ENCODE measurements at regions not wholly inside any gene's neighbourhood (a gene's known extent, or its start where the extent isn't known, plus 50 kb on each side); places are given as distances from the start of the nearest gene placed in this dataset.

DNA sequence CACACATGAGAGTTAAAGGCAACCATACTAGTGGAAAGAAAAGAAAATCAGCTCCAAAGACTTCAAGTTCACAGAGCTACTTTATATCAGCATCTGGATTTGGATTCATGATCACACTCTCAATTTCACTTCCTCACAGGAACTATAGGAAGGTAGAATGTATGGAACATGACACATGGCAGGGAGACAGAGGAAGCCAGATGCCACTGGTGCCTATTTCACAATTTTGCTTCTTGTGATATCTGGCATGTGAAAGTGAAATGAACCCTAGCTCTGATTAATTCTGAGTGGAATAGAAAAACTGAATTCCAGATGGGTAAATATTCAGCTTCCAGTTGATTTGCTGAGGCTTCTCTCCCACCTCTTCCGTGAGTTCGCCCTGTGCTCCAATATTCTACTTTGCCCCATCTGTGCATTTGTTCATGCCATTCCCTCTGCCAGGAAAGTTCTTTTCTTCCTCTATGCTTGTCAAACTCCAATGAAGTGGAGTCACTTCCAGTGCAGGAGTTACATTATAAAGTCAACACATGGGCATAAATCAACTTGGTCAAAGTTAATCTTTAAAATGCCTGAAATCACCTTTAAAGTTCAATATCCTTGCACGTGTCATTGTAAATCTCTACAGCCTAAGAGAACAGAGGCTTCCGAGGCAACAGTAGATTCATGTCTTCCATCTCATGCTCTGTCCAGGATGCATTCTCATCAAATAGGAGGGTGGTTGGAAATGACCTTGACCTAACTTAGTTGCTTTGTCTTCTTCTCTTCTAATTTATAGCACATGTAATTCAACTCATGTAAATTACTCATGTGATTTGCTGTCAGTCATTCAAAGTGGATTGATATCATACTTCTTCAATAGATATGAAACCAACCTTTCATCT lies 275.3 kb downstream of the HIVEP2 start:
- no peak overlapping the region for H3K4me3 ChIP-seq (ENCODE audit: insufficient read depth, low read depth, low read length)
- no peak for DNase-seq
- H3K27me3 ChIP-seq (ENCODE audit: control insufficient read depth, insufficient read depth, low read length): no peaks in the 10 kb centered on the region
- H3K36me3 ChIP-seq (replicated peaks; ENCODE audit: control insufficient read depth, insufficient read depth, low read length): no peaks in the 10 kb centered on the region

DNA sequence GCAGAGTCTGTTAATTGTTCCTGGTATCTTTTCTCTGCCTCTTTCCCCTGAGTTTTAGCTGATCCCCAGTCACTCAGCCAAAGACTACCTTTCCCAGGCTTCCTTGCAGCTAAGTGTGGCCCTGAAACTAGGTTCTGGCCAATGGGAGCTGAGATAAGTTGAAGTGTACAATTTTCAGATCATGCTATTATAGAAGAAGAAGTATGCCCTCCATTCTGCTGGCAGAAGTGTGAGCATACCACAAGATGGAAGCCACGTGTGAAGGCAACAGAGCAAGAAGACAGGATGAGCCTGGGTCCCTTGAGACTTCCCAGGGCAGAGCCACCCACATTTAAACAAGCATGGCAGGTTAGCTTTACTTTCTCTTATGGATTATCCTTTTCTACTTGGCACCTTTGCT lies 273.2 kb downstream of the HIVEP2 start:
- H3K4me3 ChIP-seq (ENCODE audit: insufficient read depth, low read depth, low read length): no peak overlapping the region
- no peaks in the 10 kb centered on the region for H3K36me3 ChIP-seq (replicated peaks; ENCODE audit: control insufficient read depth, insufficient read depth, low read length)
- no peaks in the 10 kb centered on the region for H3K27me3 ChIP-seq (ENCODE audit: control insufficient read depth, insufficient read depth, low read length)
- no peak for DNase-seq

DNA sequence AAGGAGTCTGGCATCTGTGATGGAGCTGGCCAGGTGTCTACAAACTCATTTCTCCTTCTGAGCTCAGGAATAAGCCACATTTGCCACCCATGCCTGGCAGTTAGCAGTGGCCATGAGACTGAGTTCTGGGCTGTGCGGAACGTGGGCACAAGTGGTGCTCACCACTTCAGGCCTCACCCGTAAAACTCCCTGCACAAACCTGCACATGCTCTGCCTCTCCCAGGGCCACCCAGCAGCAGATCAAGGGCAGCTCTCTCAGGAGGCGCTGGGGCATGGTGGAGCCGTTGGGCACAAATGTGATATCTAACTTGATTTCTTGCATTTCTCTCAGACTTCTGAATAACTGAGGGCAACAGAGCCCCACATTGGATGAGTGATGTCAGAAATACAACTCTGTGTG lies 269.5 kb downstream of the HIVEP2 start:
- no peak overlapping the region for H3K4me3 ChIP-seq (ENCODE audit: insufficient read depth, low read depth, low read length)
- DNase-seq: no peak
- H3K36me3 ChIP-seq (replicated peaks; ENCODE audit: control insufficient read depth, insufficient read depth, low read length): no peaks in the 10 kb centered on the region
- no peaks in the 10 kb centered on the region for H3K27me3 ChIP-seq (ENCODE audit: control insufficient read depth, insufficient read depth, low read length)

DNA sequence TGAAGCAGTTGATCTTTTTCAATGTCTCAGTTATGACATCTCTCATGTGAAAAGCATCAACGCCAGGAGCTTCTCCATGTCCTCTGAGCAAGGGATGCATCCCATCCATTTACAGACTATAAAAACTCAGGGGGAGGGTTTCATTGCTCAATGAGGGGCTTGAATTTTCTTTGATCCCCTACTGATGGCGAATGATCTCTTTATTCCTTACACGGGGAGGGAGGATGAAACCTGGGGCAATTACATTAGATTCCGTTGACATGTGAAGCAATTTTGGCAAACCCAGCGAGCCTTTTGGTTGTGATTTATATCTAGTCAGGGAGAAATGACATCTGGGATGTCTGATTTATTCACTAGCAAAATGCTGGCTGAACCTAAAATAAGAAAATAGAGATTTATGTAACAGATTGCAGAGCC lies 268.9 kb downstream of the HIVEP2 start:
- Histone ChIP-seq H3K27me3 (ENCODE audit: control insufficient read depth, insufficient read depth, low read length) (no peaks in the 10 kb centered on the region), H3K4me3 (ENCODE audit: insufficient read depth, low read depth, low read length) (no peak overlapping the region), H3K36me3 (replicated peaks; ENCODE audit: control insufficient read depth, insufficient read depth, low read length) (no peaks in the 10 kb centered on the region)
- no peak for DNase-seq

DNA sequence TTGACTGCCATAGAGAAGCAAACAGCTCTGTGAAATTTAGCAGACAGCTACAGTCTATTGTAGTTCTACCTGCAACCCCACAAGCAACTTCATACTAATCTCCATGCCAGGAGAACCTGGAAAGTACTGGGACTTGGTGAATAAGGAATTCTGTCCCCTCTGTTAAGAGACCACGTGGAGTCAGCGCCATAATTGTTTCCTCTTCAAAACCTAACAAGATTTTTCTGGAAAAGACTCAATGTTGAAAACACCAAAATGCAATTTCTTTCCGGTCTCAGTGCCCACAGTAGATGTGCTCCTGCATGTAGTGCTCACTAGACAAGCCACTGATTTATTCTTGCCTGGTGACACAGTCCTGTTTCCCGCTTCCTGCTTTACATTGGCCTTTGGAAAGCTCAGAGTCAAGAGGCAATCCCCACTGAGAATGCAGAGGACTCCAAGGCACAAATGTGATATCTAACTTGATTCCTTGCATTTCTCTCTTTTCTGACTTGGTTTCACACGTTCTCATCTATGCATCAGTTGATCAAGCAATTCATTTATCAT lies 268.3 kb downstream of the HIVEP2 start:
- Histone ChIP-seq H3K36me3 (replicated peaks; ENCODE audit: control insufficient read depth, insufficient read depth, low read length) (no peaks in the 10 kb centered on the region), H3K4me3 (ENCODE audit: insufficient read depth, low read depth, low read length) (no peak overlapping the region), H3K27me3 (ENCODE audit: control insufficient read depth, insufficient read depth, low read length) (no peaks in the 10 kb centered on the region)
- no peak for DNase-seq

DNA sequence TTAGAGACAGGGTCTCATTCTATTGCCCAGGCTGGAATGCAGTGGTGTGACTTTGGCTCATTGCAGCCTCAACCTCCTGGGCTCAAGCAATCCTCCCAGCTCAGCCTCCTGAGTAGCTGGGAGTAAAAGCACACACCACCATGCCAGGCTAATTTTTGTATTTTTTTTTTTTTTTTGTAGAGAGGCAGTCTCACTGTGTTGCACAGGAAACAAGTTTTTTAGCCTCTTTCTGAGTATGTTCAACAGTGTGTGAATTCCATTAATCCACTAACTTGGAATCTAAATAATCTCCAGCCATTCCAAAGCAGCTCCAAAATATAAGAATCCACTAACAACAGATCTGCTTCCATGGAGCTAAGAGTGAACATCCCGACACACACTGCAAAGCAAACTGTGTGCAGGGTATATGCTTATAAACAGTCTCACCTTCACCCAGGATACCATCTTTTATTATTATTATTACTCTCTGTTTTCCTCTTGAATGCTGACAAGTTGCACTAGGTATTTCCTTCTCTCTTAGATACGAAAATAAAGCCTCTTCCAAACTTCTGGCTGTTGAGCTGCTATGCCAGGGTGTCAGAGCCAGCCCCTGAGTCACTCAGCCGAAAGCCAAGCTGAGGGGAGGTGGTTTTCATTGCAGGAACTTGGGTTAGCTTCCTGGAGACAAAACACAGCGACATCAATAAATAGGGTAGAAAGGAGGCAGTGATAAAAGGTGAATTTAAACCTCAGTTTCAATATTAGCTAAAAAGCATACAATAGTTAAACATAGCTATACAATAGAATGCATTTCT lies 264.9 kb downstream of the HIVEP2 start:
- DNase-seq: no peak
- Histone ChIP-seq H3K4me3 (ENCODE audit: insufficient read depth, low read depth, low read length) (no peak overlapping the region), H3K36me3 (replicated peaks; ENCODE audit: control insufficient read depth, insufficient read depth, low read length) (no peaks in the 10 kb centered on the region), H3K27me3 (ENCODE audit: control insufficient read depth, insufficient read depth, low read length) (no peaks in the 10 kb centered on the region)

DNA sequence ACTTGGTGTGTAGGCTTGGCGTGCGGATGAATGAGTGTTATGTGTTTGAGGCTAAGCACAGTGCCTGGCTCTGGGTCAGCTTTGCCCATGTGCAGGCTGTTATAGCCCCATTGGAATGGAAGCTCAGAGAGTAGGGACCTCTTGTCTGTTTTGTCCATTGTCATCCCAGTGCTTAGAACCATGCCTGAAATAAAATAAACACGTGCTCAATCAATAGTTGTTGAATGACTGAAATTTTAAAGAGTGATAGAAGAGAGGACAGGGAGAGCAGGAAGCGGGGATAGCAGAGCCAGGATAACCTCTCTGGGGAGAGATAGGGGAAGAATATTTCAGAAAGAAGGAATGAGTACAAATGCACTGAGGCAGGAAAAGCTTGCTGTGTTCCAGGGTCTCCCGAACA lies 263.9 kb downstream of the HIVEP2 start:
- no peaks in the 10 kb centered on the region for H3K36me3 ChIP-seq (replicated peaks; ENCODE audit: control insufficient read depth, insufficient read depth, low read length)
- no peak overlapping the region for H3K4me3 ChIP-seq (ENCODE audit: insufficient read depth, low read depth, low read length)
- no peak for DNase-seq
- H3K27me3 ChIP-seq (ENCODE audit: control insufficient read depth, insufficient read depth, low read length): no peaks in the 10 kb centered on the region

DNA sequence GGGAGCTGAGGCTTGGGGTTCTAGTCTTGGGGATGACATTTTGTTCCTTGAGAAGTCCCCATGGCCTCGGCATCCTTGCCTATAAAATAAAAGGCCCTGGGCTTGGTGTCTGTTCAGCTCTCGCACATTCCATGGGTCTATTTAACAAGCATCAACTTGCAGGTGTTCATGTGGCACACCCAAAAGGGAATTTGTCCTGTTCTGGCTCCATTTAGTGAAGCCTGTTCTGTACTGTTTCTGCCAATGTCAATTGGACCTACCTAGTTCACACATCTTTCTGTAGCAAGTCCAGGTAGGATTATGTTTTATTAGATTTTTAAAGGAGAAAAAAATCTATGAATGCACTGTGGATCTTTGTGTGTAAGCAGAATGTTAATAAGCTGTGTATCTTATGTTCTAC lies 262.0 kb downstream of the HIVEP2 start:
- no peaks in the 10 kb centered on the region for H3K27me3 ChIP-seq (ENCODE audit: control insufficient read depth, insufficient read depth, low read length)
- no peak overlapping the region for H3K4me3 ChIP-seq (ENCODE audit: insufficient read depth, low read depth, low read length)
- DNase-seq: no peak
- H3K36me3 ChIP-seq (replicated peaks; ENCODE audit: control insufficient read depth, insufficient read depth, low read length): no peaks in the 10 kb centered on the region

DNA sequence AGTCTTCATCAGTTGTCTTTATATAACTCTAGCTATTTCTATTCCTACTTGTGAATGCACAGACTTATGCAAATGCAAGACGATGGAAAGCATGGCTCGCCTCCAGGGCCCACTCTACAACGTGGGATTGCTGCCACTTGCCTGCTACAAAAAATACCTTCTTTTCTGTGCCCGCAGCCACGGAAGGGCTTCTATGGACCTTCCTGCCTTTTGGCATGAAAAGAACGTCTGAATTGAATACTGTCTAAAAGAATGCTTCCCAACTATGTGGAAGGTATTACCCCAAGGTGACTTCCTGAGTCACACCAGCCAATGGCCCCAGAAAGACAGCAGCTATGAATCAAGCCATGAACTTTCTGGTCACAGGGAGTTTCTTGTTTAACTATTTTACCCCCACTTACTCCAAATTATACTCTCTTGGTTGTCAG lies 261.2 kb downstream of the HIVEP2 start:
- DNase-seq: no peak
- H3K36me3 ChIP-seq (replicated peaks; ENCODE audit: control insufficient read depth, insufficient read depth, low read length): no peaks in the 10 kb centered on the region
- no peaks in the 10 kb centered on the region for H3K27me3 ChIP-seq (ENCODE audit: control insufficient read depth, insufficient read depth, low read length)
- H3K4me3 ChIP-seq (ENCODE audit: insufficient read depth, low read depth, low read length): no peak overlapping the region

DNA sequence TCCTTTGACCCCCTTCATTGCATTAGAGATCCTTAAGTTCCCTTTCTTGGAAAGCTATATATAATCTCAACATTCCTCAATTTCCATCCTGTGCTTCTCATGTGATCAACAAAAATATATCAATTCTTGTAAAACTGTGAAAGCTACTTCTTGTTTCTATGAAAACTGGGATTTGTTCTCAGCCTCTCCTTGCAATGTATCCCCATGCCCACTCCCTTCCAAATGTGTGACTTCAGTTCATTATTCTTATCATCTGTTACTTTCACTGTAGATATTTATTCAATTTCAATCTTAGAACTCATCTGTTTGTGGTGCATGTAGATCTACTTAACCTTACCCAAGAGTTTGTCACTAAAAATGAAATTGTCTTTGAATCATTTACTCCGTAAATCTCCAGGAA lies 260.6 kb downstream of the HIVEP2 start:
- Histone ChIP-seq H3K4me3 (ENCODE audit: insufficient read depth, low read depth, low read length) (no peak overlapping the region), H3K27me3 (ENCODE audit: control insufficient read depth, insufficient read depth, low read length) (no peaks in the 10 kb centered on the region), H3K36me3 (replicated peaks; ENCODE audit: control insufficient read depth, insufficient read depth, low read length) (no peaks in the 10 kb centered on the region)
- no peak for DNase-seq

DNA sequence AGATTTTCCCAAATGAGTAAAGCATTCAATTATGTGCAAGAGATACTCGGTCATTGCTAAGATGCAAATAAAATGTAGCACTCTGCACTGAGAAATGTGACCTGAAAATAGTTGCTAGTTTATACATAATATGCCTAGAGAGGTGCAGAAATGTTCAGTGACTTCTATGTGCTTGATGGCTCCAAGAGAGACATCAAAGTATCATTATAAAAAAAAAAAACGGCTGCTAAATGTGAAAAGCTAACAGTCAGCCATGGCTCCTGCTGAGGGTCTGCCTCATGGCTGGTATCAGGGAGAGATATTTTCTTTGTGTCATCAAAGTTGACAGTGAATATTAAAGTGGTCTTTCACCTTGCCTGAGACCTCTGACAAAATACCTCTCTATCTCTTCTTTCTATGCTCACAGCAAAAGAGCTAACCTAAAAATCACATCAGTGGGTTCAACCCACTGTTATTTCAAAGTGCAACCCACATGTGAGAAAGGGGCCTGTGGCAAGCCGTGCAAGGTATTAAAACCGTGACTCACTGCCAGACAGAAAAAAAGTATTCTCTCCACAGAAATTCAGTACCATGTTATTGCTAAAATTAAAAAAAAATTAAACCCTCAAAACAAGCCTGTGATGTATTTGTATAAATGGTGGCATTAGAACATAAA lies 259.0 kb downstream of the HIVEP2 start:
- H3K36me3 ChIP-seq (replicated peaks; ENCODE audit: control insufficient read depth, insufficient read depth, low read length): no peaks in the 10 kb centered on the region
- no peak overlapping the region for H3K4me3 ChIP-seq (ENCODE audit: insufficient read depth, low read depth, low read length)
- no peak for DNase-seq
- H3K27me3 ChIP-seq (ENCODE audit: control insufficient read depth, insufficient read depth, low read length): no peaks in the 10 kb centered on the region

DNA sequence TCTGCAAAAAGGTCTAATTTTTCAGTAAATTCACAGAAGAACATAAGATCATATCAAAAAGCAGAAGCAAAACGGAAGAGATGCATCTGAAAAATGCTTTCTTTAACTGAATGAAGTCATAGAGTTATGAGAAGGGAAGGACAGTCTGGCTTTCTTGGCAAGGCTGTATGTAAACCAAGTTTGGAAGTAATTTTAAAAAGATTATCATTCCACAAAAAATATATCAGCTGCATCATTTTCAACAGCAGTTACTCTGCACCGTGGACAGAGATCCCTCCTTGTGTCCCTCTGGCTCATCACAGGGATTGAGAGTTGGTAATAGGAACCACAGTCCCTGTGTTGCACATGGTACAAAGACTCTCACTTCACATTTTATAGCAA lies 258.5 kb downstream of the HIVEP2 start:
- no peak for DNase-seq

DNA sequence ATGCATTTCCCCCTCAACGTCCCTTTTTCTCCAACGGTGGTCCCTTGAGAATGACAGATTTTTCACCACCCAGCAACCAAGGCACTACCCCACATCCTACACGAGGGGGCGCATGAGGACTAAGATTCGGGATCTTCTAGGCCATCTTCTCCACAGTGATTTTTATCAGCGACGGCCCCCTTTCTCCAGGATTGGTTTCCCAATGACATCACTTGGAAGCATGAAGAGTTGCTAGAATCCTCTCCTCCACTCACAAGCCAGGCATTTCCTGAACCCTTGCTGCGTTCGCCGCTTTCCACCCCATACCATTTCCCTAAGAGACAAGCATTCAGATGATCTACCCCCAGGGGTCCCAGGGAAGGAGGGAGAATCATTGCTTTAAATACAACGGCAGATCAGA lies 252.0 kb downstream of the HIVEP2 start:
- Histone ChIP-seq H3K27me3 (ENCODE audit: control insufficient read depth, insufficient read depth, low read length) (no peaks in the 10 kb centered on the region), H3K36me3 (replicated peaks; ENCODE audit: control insufficient read depth, insufficient read depth, low read length) (no peaks in the 10 kb centered on the region), H3K4me3 (ENCODE audit: insufficient read depth, low read depth, low read length) (no peak overlapping the region)
- peak; percentile 59 for DNase-seq

More for the DNA sequence above, 258.5 kb downstream of the HIVEP2 start:
- no peaks in the 10 kb centered on the region for H3K27me3 ChIP-seq (ENCODE audit: control insufficient read depth, insufficient read depth, low read length)
- H3K36me3 ChIP-seq (replicated peaks; ENCODE audit: control insufficient read depth, insufficient read depth, low read length): no peaks in the 10 kb centered on the region
- no peak overlapping the region for H3K4me3 ChIP-seq (ENCODE audit: insufficient read depth, low read depth, low read length)

DNA sequence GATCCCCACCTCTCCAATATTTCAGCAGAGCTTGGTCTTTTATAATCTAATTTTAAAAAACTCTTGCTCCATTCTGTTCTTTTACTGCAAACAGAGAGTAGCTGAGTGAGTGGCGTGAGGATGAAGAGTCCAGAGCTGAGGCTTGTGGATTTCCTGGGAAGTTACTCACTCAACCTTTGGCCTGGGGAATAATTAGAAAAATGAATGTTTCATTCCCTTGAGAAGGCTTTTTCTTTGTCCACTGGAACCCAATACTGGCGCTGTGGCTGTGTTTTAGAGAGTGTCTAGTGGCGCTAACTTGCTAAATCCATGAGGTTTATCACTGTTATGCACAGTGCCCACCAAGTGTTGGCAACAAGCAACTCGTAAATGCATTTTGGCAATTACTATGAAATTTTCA lies 251.5 kb downstream of the HIVEP2 start:
- no peak overlapping the region for H3K4me3 ChIP-seq (ENCODE audit: insufficient read depth, low read depth, low read length)
- H3K36me3 ChIP-seq (replicated peaks; ENCODE audit: control insufficient read depth, insufficient read depth, low read length): no peaks in the 10 kb centered on the region
- DNase-seq: no peak
- no peaks in the 10 kb centered on the region for H3K27me3 ChIP-seq (ENCODE audit: control insufficient read depth, insufficient read depth, low read length)
